ENCODE measurements at regions not wholly inside any gene's neighbourhood (a gene's known extent, or its start where the extent isn't known, plus 50 kb on each side); places are given as distances from the start of the nearest gene placed in this dataset.

GRCh38 chr9:87275047-87275725, 222.5 kb upstream of the DAPK1 start:
- H3K4me1 ChIP-seq (ENCODE audit: insufficient read depth), result no peaks in the 10 kb centered on the region
- peaks cover under 1% of the 10 kb centered on the region for H3K4me1 Mint-ChIP-seq
- no peaks in the 10 kb centered on the region for H3K9me3 Mint-ChIP-seq
- H2AFZ ChIP-seq, result no peak overlapping the region
- no peaks in the 10 kb centered on the region for H4K20me1 ChIP-seq (replicated peaks; ENCODE audit: insufficient read depth)
- H3K27ac Mint-ChIP-seq, result no peak overlapping the region
- no peaks in the 10 kb centered on the region for H3K9me2 ChIP-seq (ENCODE audit: insufficient read depth)
- no peaks in the 10 kb centered on the region for H3K36me3 Mint-ChIP-seq (ENCODE audit: low read depth)
- H3K79me2 ChIP-seq (replicated peaks; ENCODE audit: insufficient read depth), result no peaks in the 10 kb centered on the region
- H3F3A ChIP-seq (replicated peaks; ENCODE audit: low read depth), result no peaks in the 10 kb centered on the region
- H3K27me3 ChIP-seq (ENCODE audit: insufficient read depth), result no peaks in the 10 kb centered on the region
- peaks cover 5% of the 10 kb centered on the region for H3K27me3 Mint-ChIP-seq (ENCODE audit: insufficient read depth, low read depth, poor library complexity)
- ATAC-seq, result no peak
- H3K36me3 ChIP-seq (ENCODE audit: insufficient read depth), result no peaks in the 10 kb centered on the region
- H3K27ac ChIP-seq (ENCODE audit: low read depth), result no peak overlapping the region
- H3K4me2 ChIP-seq, result no peak overlapping the region
- TF ChIP-seq EZH2 (IDR thresholded peaks at IDR 0.05; ENCODE audit: low read depth, unreplicated experiment) (no peak), REST (IDR thresholded peaks at IDR 0.05; ENCODE audit: unreplicated experiment) (no peak), ZNF331 (CRISPR knock-in tag; IDR thresholded peaks at IDR 0.05; ENCODE audit: low read depth) (no peak), EZH2phosphoT487 (IDR thresholded peaks at IDR 0.05; ENCODE audit: unreplicated experiment) (no peak), NANOG (IDR thresholded peaks at IDR 0.05; ENCODE audit: borderline replicate concordance) (no peak), POLR2AphosphoS5 (IDR thresholded peaks at IDR 0.05; ENCODE audit: low read depth) (no peak), JUNB (IDR thresholded peaks at IDR 0.05; ENCODE audit: unreplicated experiment) (no peak), CREB1 (CRISPR knock-in tag; IDR thresholded peaks at IDR 0.05; ENCODE audit: low read depth) (no peak), STAT1 (IDR thresholded peaks at IDR 0.05; ENCODE audit: unreplicated experiment) (no peak), ZNF114 (CRISPR knock-in tag; IDR thresholded peaks at IDR 0.05) (no peak), ETS1 (IDR thresholded peaks at IDR 0.05) (no peak), CTCF (conservative IDR thresholded peaks at IDR 0.05; ENCODE audit: low read depth in 2 of 2) (no peak), ZNF462 (CRISPR knock-in tag; IDR thresholded peaks at IDR 0.05) (no peak)
- no peak for DNase-seq (ENCODE audit: low spot score)
- no peak overlapping the region for H3K4me3 Mint-ChIP-seq
- H3K4me3 ChIP-seq, result no peak overlapping the region
